K562 (cell line): ENCODE measurements at regions not wholly inside any gene's neighbourhood (a gene's known extent, or its start where the extent isn't known, plus 50 kb on each side); places are given as distances from the start of the nearest gene placed in this dataset.

ENCODE experiments used
- ATAC-seq: fragments of 200-7000 bp; cut with Tn5 transposase; 3 replicates; pipeline ENCODE4 v1.9.1; 2020; ENCODE audit warnings: moderate library complexity
- BruUV-seq: library from RNA; stranded (reverse); fragments of 400-500 nt; replicated peaks from 2 replicates; lab custom pipeline; 2021; lab: Mats Ljungman, UMichigan
- CTCF ChIA-PET: fragments of 300-600 bp; formaldehyde crosslinking; extraction: SDS; loops from one replicate; lab custom pipeline; 2021; ENCODE audit warnings: low intra/inter-chr PET ratio; lab: Yijun Ruan, JAX
- POLR2A ChIA-PET: fragments of 300-600, 350-650 bp; sonication (Branson Sonifier 250); formaldehyde crosslinking; extraction: SDS; loops from one replicate; lab custom pipeline; 2021; ENCODE audit warnings: antibody characterized with exemption, inconsistent platforms; lab: Yijun Ruan, JAX
- DNase-seq, 4 experiments: peaks; one replicate each; pipeline versions ENCODE4 v3.0.0 to v3.0.0-alpha.2; 2011 to 2018; ENCODE audit warnings: low spot score in 3 of 4, mixed read lengths in 3 of 4; ENCODE audit errors: extremely low read depth in 1 of 4
- FAIRE-seq: peaks from 2 replicates; lab custom pipeline; 2011; peaks lifted over from hg19 to GRCh38; lab: Jason Lieb, UNC
- H2AFZ ChIP-seq: 2 replicates; pipeline ENCODE4 v1.6.0; 2011; ENCODE audit warnings: low read depth, low read length, control low read depth, inconsistent platforms
- H3K27ac ChIP-seq: fragments of 200-600 bp; 3 replicates; pipeline ENCODE4 v1.8.0; 2011; ENCODE audit warnings: low read depth, mild to moderate bottlenecking, control low read depth, inconsistent platforms, low read length, moderate library complexity, mixed read lengths; ENCODE audit errors: extremely low read depth
- H3K27me3 ChIP-seq, 2 experiments: fragments of 300-600 bp in 1 of 2; 2 replicates in 1 of 2; 3 replicates in 1 of 2; pipeline versions ENCODE4 v1.6.0 to v1.8.0; 2011; ENCODE audit warnings: inconsistent platforms in 2 of 2, low read length in 2 of 2, mild to moderate bottlenecking in 1 of 2, mixed read lengths in 1 of 2, moderate library complexity in 1 of 2; ENCODE audit not compliant: control insufficient read depth in 2 of 2, insufficient read depth in 2 of 2
- H3K36me3 ChIP-seq: fragments of 300-600 bp; 3 replicates; pipeline ENCODE4 v1.8.0; 2011; ENCODE audit warnings: mild to moderate bottlenecking, low read length, inconsistent platforms; ENCODE audit not compliant: control insufficient read depth, insufficient read depth
- H3K4me1 ChIP-seq, 2 experiments: fragments of 200-600 bp in 1 of 2; replicated peaks in 1 of 2; 2 replicates in 1 of 2; 3 replicates in 1 of 2; pipeline versions ENCODE4 v1.5.1 to v1.8.0; 2011; ENCODE audit warnings: inconsistent platforms in 2 of 2, low read length in 2 of 2, mild to moderate bottlenecking in 1 of 2, mixed read lengths in 1 of 2, moderate library complexity in 1 of 2; ENCODE audit not compliant: control insufficient read depth in 2 of 2, insufficient read depth in 2 of 2
- H3K4me2 ChIP-seq: 2 replicates; pipeline ENCODE4 v1.6.1; 2011; ENCODE audit warnings: low read length, control low read depth, inconsistent platforms, mixed read lengths; ENCODE audit not compliant: insufficient read depth
- H3K4me3 ChIP-seq: fragments of 200-600 bp; sonication (generic), shearing (Covaris generic); 2 replicates; pipeline ENCODE4 v1.5.1; 2016; ENCODE audit warnings: control low read depth, inconsistent platforms
- H3K79me2 ChIP-seq: fragments of 200-600 bp; 3 replicates; pipeline ENCODE4 v1.8.0; 2011; ENCODE audit warnings: low read length, inconsistent platforms; ENCODE audit not compliant: control insufficient read depth, insufficient read depth
- H3K9ac ChIP-seq, 2 experiments: 2 replicates each; pipeline versions ENCODE4 v1.6.0 to v1.6.1; 2011; ENCODE audit warnings: low read depth in 2 of 2, low read length in 2 of 2, control low read depth in 1 of 2, inconsistent platforms in 1 of 2, mild to moderate bottlenecking in 1 of 2, mixed read lengths in 1 of 2; ENCODE audit not compliant: insufficient read depth in 1 of 2
- H3K9me1 ChIP-seq: one replicate; pipeline ENCODE4 v1.6.0; 2011; ENCODE audit warnings: inconsistent platforms, mild to moderate bottlenecking, low read length, moderate library complexity; ENCODE audit not compliant: control insufficient read depth, insufficient read depth
- H3K9me3 ChIP-seq: replicated peaks from 2 replicates; pipeline ENCODE4 v1.5.1; 2011; ENCODE audit warnings: low read depth, low read length, inconsistent platforms; ENCODE audit not compliant: control insufficient read depth, insufficient read depth
- H4K20me1 ChIP-seq: replicated peaks from 2 replicates; pipeline ENCODE4 v1.6.1; 2011; ENCODE audit warnings: low read length, inconsistent platforms, mixed read lengths; ENCODE audit not compliant: control insufficient read depth, insufficient read depth
- AFF1 ChIP-seq, 2 experiments: fragments of 450-650 bp; IDR thresholded peaks; 2 replicates each; pipeline ENCODE4 v1.6.1; 2018; ENCODE audit warnings: mild to moderate bottlenecking in 2 of 2, low read depth in 1 of 2; ENCODE audit not compliant: partially characterized antibody in 2 of 2
- BRD4 ChIP-seq: fragments of 200-600 bp; sonication (generic); IDR thresholded peaks from 2 replicates; pipeline ENCODE4 v1.6.1; 2017; ENCODE audit warnings: inconsistent platforms
- CCAR2 ChIP-seq: fragments of 200-400 bp; formaldehyde crosslinking; IDR thresholded peaks from 2 replicates; pipeline ENCODE4 v1.6.1; 2017; ENCODE audit warnings: mild to moderate bottlenecking, low read depth, low read length
- CXXC5 ChIP-seq: fragments of 250-450 bp; sonication (Bioruptor Pico); IDR thresholded peaks from 2 replicates; pipeline ENCODE4 v1.8.0; 2022; ENCODE audit warnings: inconsistent platforms, mild to moderate bottlenecking, moderate library complexity
- ESRRA ChIP-seq: fragments of 450-650 bp; IDR thresholded peaks from 2 replicates; pipeline ENCODE4 v1.6.1; 2014; ENCODE audit warnings: low read depth, mild to moderate bottlenecking, moderate library complexity, borderline replicate concordance
- HMGN3 ChIP-seq: IDR thresholded peaks from 2 replicates; pipeline ENCODE4 v1.6.1; 2011; ENCODE audit warnings: borderline replicate concordance, low read depth, mild to moderate bottlenecking, mixed read lengths, low read length; ENCODE audit not compliant: insufficient read length; ENCODE audit errors: extremely low read depth
- KLF10 ChIP-seq: fragments of 250-450 bp; sonication (Bioruptor Pico); IDR thresholded peaks from 2 replicates; pipeline ENCODE4 v1.6.1; 2021; ENCODE audit warnings: matching md5 sums
- NCOA6 ChIP-seq: fragments of 450-650 bp; IDR thresholded peaks from 2 replicates; pipeline ENCODE4 v1.6.1; 2017; ENCODE audit warnings: mild to moderate bottlenecking
- ZEB2 ChIP-seq: fragments of 450-650 bp; IDR thresholded peaks from 2 replicates; pipeline ENCODE4 v1.6.1; 2016
- ZNF217 ChIP-seq: sonication (generic); formaldehyde crosslinking; IDR thresholded peaks from 2 replicates; pipeline ENCODE4 v1.8.0; 2022; ENCODE audit warnings: mild to moderate bottlenecking, missing genetic modification reagents
- ZNF232 ChIP-seq: sonication (generic); formaldehyde crosslinking; IDR thresholded peaks from 2 replicates; pipeline ENCODE4 v1.8.0; 2022; ENCODE audit warnings: mild to moderate bottlenecking, missing genetic modification reagents
- ZNF24 ChIP-seq: fragments of 450-650 bp; IDR thresholded peaks from 2 replicates; pipeline ENCODE4 v1.6.1; 2016
- ZSCAN32 ChIP-seq: fragments of 450-650 bp; formaldehyde crosslinking; IDR thresholded peaks from 2 replicates; pipeline ENCODE4 v1.4.0; 2020; ENCODE audit warnings: mild to moderate bottlenecking, moderate library complexity
- WGBS: fragments of 100-300 bp; shearing (Covaris generic); methylation state at CpG from one replicate; pipeline ENCODE4 v1.1.6; 2016; ENCODE audit warnings: low coverage, mixed read lengths; ENCODE audit not compliant: insufficient coverage; ENCODE audit errors: missing lambda C conversion rate; 5-methylcytosine and 5-hydroxymethylcytosine counted together
- in situ Hi-C: fragments of 300-500 bp; cut with MboI; formaldehyde crosslinking; loops from 4 replicates; pipeline ENCODE4 v1.15.0; 2018; ENCODE audit warnings: inconsistent platforms, mixed read lengths
- intact Hi-C: fragments of 100-400 bp; cut with micrococcal nuclease; formaldehyde crosslinking; loops from 2 replicates; pipeline ENCODE4 v1.14.2; 2022
- TF ChIP-seq, protein P1 (sequence below): fragments of 250-450 bp; sonication (Bioruptor Pico); IDR thresholded peaks from 2 replicates; pipeline ENCODE4 v1.8.0; 2022; ENCODE audit warnings: moderate library complexity, mild to moderate bottlenecking, inconsistent platforms

DNA sequence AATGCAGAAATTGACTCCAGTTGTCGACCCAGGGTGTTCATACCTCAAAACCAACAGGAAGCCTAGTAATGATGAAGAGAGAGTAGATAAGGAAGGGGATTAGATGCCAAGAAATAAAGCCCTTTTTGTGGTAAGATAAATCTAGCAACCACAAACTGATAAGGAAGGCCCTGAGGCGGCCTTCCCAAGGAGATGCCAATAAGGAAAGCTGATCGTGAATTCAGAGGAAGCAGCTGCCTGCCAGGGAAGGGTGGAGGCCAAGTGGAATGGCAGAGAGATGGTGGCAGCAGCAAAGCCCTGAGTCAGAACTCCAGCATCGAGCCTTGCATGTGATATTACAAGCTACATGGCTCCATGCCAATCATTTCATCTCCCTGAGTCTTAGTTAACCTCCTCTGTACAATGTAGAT, 126.3 kb downstream of the IRS1 start (continued):
- TF ChIP-seq AFF1 (IDR thresholded peaks at IDR 0.05; ENCODE audit: low read depth in 1 of 2, partially characterized antibody in 2 of 2) = no peak

- H3K27ac ChIP-seq = no peak overlapping the region
- no TSS peak for BruUV-seq
- ATAC-seq (no peak), FAIRE-seq (no peak)
- POLR2A ChIA-PET = no interaction called here
- no peaks in the 10 kb centered on the region for H3K27me3 ChIP-seq
- no peaks in the 10 kb centered on the region for H3K9me1 ChIP-seq
- no peaks in the 10 kb centered on the region for H3K9me3 ChIP-seq
- H3K4me2 ChIP-seq = no peak overlapping the region
- CTCF ChIA-PET = no interaction called here
- TF ChIP-seq CXXC5 = no peak
- no peak for TF ChIP-seq ZEB2
- TF ChIP-seq HMGN3 = no peak
- no peak for TF ChIP-seq ZNF232
- TF ChIP-seq CCAR2 = no peak
- TF ChIP-seq, protein P1, sequence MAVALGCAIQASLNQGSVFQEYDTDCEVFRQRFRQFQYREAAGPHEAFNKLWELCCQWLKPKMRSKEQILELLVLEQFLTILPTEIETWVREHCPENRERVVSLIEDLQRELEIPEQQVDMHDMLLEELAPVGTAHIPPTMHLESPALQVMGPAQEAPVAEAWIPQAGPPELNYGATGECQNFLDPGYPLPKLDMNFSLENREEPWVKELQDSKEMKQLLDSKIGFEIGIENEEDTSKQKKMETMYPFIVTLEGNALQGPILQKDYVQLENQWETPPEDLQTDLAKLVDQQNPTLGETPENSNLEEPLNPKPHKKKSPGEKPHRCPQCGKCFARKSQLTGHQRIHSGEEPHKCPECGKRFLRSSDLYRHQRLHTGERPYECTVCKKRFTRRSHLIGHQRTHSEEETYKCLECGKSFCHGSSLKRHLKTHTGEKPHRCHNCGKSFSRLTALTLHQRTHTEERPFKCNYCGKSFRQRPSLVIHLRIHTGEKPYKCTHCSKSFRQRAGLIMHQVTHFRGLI = no peak
- TF ChIP-seq ZNF24 = no peak
- TF ChIP-seq ZNF217 (CRISPR knock-in tag) = no peak
- TF ChIP-seq ESRRA = no peak
- no peak for TF ChIP-seq KLF10 (CRISPR knock-in tag)
- TF ChIP-seq ZSCAN32 = no peak
- no peak for TF ChIP-seq NCOA6
- TF ChIP-seq BRD4 = no peak
- TF ChIP-seq, all 486 proteins: peak for 0
- 0% methylated on average over 4 of the region's 4 CpGs for WGBS
- no peak overlapping the region for H3K9ac ChIP-seq
- no peaks in the 10 kb centered on the region for H4K20me1 ChIP-seq
- H2AFZ ChIP-seq = no peak overlapping the region
- in situ Hi-C loops = no loop called here
- intact Hi-C loops = no loop called here
- H3K36me3 ChIP-seq = no peaks in the 10 kb centered on the region
- H3K4me3 ChIP-seq = no peak overlapping the region
- no peaks in the 10 kb centered on the region; a peak in 1 of 5 replicates for H3K4me1 ChIP-seq
- no peak for DNase-seq
- H3K79me2 ChIP-seq = no peaks in the 10 kb centered on the region
These were observed 128.4 kb downstream of the IRS1 start for GRCh38 chr2:226671141-226671676.
